B cell (primary cell): ENCODE measurements at regions not wholly inside any gene's neighbourhood (a gene's known extent, or its start where the extent isn't known, plus 50 kb on each side); places are given as distances from the start of the nearest gene placed in this dataset.

Experiments used
- ATAC-seq: fragments of 200-7000 bp; cut with Tn5 transposase; one replicate; pipeline ENCODE4 v1.10.0; 2021; ENCODE audit warnings: low read depth, mild to moderate bottlenecking, moderate number of reproducible peaks, moderate library complexity
- CTCF ChIA-PET: fragments of 350-600 bp; sonication (Branson Sonifier 250); formaldehyde crosslinking; loops from one replicate; lab custom pipeline; 2021; ENCODE audit warnings: antibody characterized with exemption, inconsistent platforms; lab: Charles Lee
- POLR2A ChIA-PET: fragments of 350-600 bp; sonication (Branson Sonifier 250); formaldehyde crosslinking; loops from one replicate; lab custom pipeline; 2021; ENCODE audit warnings: antibody characterized with exemption; lab: Charles Lee
- DNase-seq: peaks from one replicate; pipeline ENCODE4 v3.0.0; 2013
- H2AFZ ChIP-seq: 2 replicates; pipeline ENCODE4 v1.6.1; 2012; ENCODE audit warnings: mild to moderate bottlenecking, low read depth, low read length; ENCODE audit not compliant: insufficient read depth, poor library complexity, severe bottlenecking
- H3K27ac ChIP-seq, 2 donors: 1 replicate in 1 of 2; 2 replicates in 1 of 2; pipeline ENCODE4 v1.5.1; 2012 to 2013; ENCODE audit warnings: low read length in 2 of 2, mild to moderate bottlenecking in 2 of 2, moderate library complexity in 1 of 2
- H3K27me3 ChIP-seq, 4 experiments: fragments of 200-600 bp in 1 of 4; sonication (generic) in 1 of 4; replicated peaks in 1 of 4; 1 replicate in 2 of 4; 2 replicates in 2 of 4; pipeline versions ENCODE4 v1.6.1 to v1.7.0; 2013 to 2016; ENCODE audit warnings: low read length in 3 of 4, mild to moderate bottlenecking in 2 of 4, mixed read lengths in 1 of 4, moderate library complexity in 1 of 4; ENCODE audit not compliant: insufficient read depth in 4 of 4, control insufficient read depth in 3 of 4; ENCODE audit errors: control extremely low read depth in 1 of 4
- H3K36me3 ChIP-seq, 2 experiments: replicated peaks in 1 of 2; 1 replicate in 1 of 2; 2 replicates in 1 of 2; pipeline versions ENCODE4 v1.6.1 to v1.7.1; 2013; ENCODE audit warnings: low read length in 1 of 2; ENCODE audit not compliant: insufficient read depth in 2 of 2, control insufficient read depth in 1 of 2; ENCODE audit errors: control extremely low read depth in 1 of 2, extremely low read depth in 1 of 2
- H3K4me1 ChIP-seq, 2 donors: fragments of 200-600 bp in 1 of 2; sonication (generic) in 1 of 2; 1 replicate in 1 of 2; 2 replicates in 1 of 2; pipeline versions ENCODE4 v1.5.1 to v1.6.1; 2013 to 2017; ENCODE audit warnings: low read length in 2 of 2; ENCODE audit not compliant: control insufficient read depth in 2 of 2, insufficient read depth in 2 of 2
- H3K4me2 ChIP-seq: replicated peaks from 2 replicates; pipeline ENCODE3; 2012; ENCODE audit warnings: mild to moderate bottlenecking, low read depth, low read length; ENCODE audit not compliant: poor library complexity, severe bottlenecking
- H3K4me3 ChIP-seq, 5 experiments: fragments of 200-600 bp in 1 of 5; sonication (generic) in 1 of 5; 1 replicate in 3 of 5; 2 replicates in 2 of 5; pipeline versions ENCODE4 v1.5.1 to v1.7.0; 2011 to 2016; ENCODE audit warnings: low read length in 4 of 5, mild to moderate bottlenecking in 4 of 5, low read depth in 2 of 5, control low read depth in 1 of 5, moderate library complexity in 1 of 5; ENCODE audit not compliant: insufficient read depth in 1 of 5; ENCODE audit errors: control extremely low read depth in 1 of 5, extremely low read depth in 1 of 5
- H3K79me2 ChIP-seq: fragments of 200-600 bp; sonication (generic); one replicate; pipeline ENCODE4 v1.6.0; 2016; ENCODE audit warnings: low read length; ENCODE audit not compliant: control insufficient read depth, insufficient read depth
- H3K9ac ChIP-seq: fragments of 200-600 bp; sonication (generic); 2 replicates; pipeline ENCODE4 v1.6.1; 2017; ENCODE audit warnings: mild to moderate bottlenecking, low read length, moderate library complexity
- H3K9me3 ChIP-seq, 3 donors: one replicate each; pipeline versions ENCODE4 v1.6.1 to v1.7.1; 2013; ENCODE audit warnings: low read length in 2 of 3; ENCODE audit not compliant: control insufficient read depth in 2 of 3, insufficient read depth in 1 of 3; ENCODE audit errors: control extremely low read depth in 1 of 3
- H4K20me1 ChIP-seq: 2 replicates; pipeline ENCODE4 v1.6.0; 2012; ENCODE audit warnings: mild to moderate bottlenecking, low read length; ENCODE audit not compliant: insufficient read depth, control insufficient read depth, poor library complexity, severe bottlenecking
- H3K27ac Mint-ChIP-seq: one replicate; pipeline ENCODE4 v1.8.0; 2021; ENCODE audit warnings: mixed read lengths
- H3K27me3 Mint-ChIP-seq: one replicate; pipeline ENCODE4 v1.8.0; 2021; ENCODE audit warnings: mixed read lengths
- H3K4me1 Mint-ChIP-seq: one replicate; pipeline ENCODE4 v1.8.0; 2021; ENCODE audit warnings: mixed read lengths
- H3K4me3 Mint-ChIP-seq: one replicate; pipeline ENCODE4 v1.8.0; 2021; ENCODE audit warnings: mixed read lengths
- H3K9me3 Mint-ChIP-seq: one replicate; pipeline ENCODE4 v1.8.0; 2022; ENCODE audit warnings: mixed read lengths; ENCODE audit not compliant: insufficient read depth
- EZH2 ChIP-seq: IDR thresholded peaks from 2 replicates; pipeline ENCODE4 v1.6.1; 2012; ENCODE audit warnings: borderline replicate concordance, low read depth, mild to moderate bottlenecking, moderate library complexity, low read length; ENCODE audit not compliant: insufficient read depth, poor library complexity, severe bottlenecking
- WGBS: methylation state at CpG from one replicate; pipeline ENCODE4 v1.1.5; 2013; ENCODE audit warnings: missing lambda C conversion rate; ENCODE audit not compliant: insufficient coverage; 5-methylcytosine and 5-hydroxymethylcytosine counted together
- intact Hi-C: fragments of 100-400 bp; cut with micrococcal nuclease; formaldehyde crosslinking; loops from one replicate; pipeline ENCODE4 v1.10.0; 2022
- TF ChIP-seq, protein P1 (sequence below): fragments of 200-600 bp; IDR thresholded peaks from one replicate; pipeline ENCODE4 v1.8.0; 2022; ENCODE audit warnings: antibody characterized with exemption, mild to moderate bottlenecking

GRCh38 chr6:45737331-45738056 is 278.2 kb downstream of the CLIC5 start:
- H3K27ac ChIP-seq, result no peak overlapping the region
- H3K4me3 ChIP-seq, result no peak overlapping the region
- POLR2A ChIA-PET, result no interaction called here
- CTCF ChIA-PET, result no interaction called here
- no peaks in the 10 kb centered on the region for H3K27me3 ChIP-seq
- H2AFZ ChIP-seq, result peak overlapping the region; percentile 40
- Mint-ChIP-seq H3K27ac (no peak overlapping the region), H3K4me3 (peak overlapping the region; percentile 52), H3K27me3 (peaks cover 5% of the 10 kb centered on the region), H3K9me3 (no peaks in the 10 kb centered on the region), H3K4me1 (peaks cover 22% of the 10 kb centered on the region)
- intact Hi-C loops, result no loop called here
- no peak for TF ChIP-seq EZH2
- TF ChIP-seq, protein P1, sequence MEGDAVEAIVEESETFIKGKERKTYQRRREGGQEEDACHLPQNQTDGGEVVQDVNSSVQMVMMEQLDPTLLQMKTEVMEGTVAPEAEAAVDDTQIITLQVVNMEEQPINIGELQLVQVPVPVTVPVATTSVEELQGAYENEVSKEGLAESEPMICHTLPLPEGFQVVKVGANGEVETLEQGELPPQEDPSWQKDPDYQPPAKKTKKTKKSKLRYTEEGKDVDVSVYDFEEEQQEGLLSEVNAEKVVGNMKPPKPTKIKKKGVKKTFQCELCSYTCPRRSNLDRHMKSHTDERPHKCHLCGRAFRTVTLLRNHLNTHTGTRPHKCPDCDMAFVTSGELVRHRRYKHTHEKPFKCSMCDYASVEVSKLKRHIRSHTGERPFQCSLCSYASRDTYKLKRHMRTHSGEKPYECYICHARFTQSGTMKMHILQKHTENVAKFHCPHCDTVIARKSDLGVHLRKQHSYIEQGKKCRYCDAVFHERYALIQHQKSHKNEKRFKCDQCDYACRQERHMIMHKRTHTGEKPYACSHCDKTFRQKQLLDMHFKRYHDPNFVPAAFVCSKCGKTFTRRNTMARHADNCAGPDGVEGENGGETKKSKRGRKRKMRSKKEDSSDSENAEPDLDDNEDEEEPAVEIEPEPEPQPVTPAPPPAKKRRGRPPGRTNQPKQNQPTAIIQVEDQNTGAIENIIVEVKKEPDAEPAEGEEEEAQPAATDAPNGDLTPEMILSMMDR, result no peak
- H4K20me1 ChIP-seq, result no peaks in the 10 kb centered on the region
- H3K79me2 ChIP-seq, result no peaks in the 10 kb centered on the region
- peak overlapping the region; percentile 37 for H3K4me2 ChIP-seq
- H3K4me1 ChIP-seq, result peaks cover 12 to 26% of the 10 kb centered on the region in 2 donors
- DNase-seq, result no peak
- no peak for ATAC-seq
- no peaks in the 10 kb centered on the region for H3K36me3 ChIP-seq
- H3K9ac ChIP-seq, result no peak overlapping the region
- H3K9me3 ChIP-seq, result no peaks in the 10 kb centered on the region
- WGBS, result 36% methylated on average over 3 of the region's 9 CpGs

DNA sequence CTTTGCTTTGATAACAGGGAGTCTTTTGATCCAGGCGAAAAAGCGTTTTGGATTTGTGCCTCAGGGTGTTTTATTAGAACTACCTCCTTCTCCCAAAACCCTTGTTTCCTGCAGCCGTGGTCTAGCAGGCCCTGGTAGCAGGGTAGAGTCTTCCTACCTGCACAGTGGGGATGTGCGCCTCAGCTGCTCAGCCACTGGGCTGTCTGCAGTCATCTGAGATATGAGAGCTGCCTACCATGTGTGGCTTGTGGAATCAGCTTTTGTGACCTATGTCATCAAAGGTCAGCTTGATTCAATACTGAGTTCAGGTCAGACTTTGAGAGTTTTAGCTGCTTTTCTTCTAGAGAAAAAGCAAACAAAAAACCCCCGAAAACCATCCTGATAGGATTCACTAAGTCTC is 279.5 kb downstream of the CLIC5 start:
- DNase-seq (no peak), ATAC-seq (no peak)
- H3K27me3 Mint-ChIP-seq, result peaks cover 5% of the 10 kb centered on the region
- peaks cover under 1 to 14% of the 10 kb centered on the region in 2 donors for H3K4me1 ChIP-seq
- no peak overlapping the region for H2AFZ ChIP-seq
- H3K4me2 ChIP-seq, result no peak overlapping the region
- TF ChIP-seq, protein P1, result no peak
- TF ChIP-seq EZH2, result no peak
- no peak overlapping the region for H3K27ac Mint-ChIP-seq
- H3K36me3 ChIP-seq, result no peaks in the 10 kb centered on the region
- POLR2A ChIA-PET, result no interaction called here
- no peak overlapping the region for H3K9ac ChIP-seq
- H3K27ac ChIP-seq, result no peak overlapping the region
- no peaks in the 10 kb centered on the region for H4K20me1 ChIP-seq
- no peaks in the 10 kb centered on the region for H3K9me3 ChIP-seq
- CTCF ChIA-PET, result no interaction called here
- no peaks in the 10 kb centered on the region for H3K79me2 ChIP-seq
- 50% methylated on average over 1 of the region's 5 CpGs for whole genome bisulfite sequencing
- no peaks in the 10 kb centered on the region for H3K9me3 Mint-ChIP-seq
- H3K4me3 ChIP-seq, result no peak overlapping the region
- peaks cover 10% of the 10 kb centered on the region for H3K4me1 Mint-ChIP-seq
- H3K4me3 Mint-ChIP-seq, result no peak overlapping the region
- H3K27me3 ChIP-seq, result no peaks in the 10 kb centered on the region
- intact Hi-C loops, result no loop called here
